ENCODE measurements at regions not wholly inside any gene's neighbourhood (a gene's known extent, or its start where the extent isn't known, plus 50 kb on each side); places are given as distances from the start of the nearest gene placed in this dataset.
A peak's percentile ranks its signal among the peaks of the same experiment; 100 is the strongest.

DNA sequence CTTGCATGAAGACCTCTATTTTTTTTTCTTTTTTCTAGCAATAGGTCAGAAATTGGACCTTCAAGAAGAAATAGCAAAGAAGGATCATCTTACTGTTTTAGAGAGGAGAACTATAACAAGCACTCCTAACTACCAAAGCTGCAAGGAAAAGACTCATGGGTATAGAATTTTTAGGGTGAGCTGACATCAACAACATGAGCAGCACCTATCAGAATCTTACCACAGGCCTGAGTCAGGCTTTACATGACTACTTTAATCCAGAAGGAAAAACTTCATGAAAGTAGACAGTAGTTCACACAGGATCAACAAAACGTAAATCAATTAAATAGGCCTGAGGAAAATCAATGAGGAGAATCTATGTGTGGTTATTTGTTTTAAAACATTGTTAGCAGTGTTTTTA, 130.5 kb downstream of the FAM76B start:
- Histone ChIP-seq H3K9ac (ENCODE audit: low read length) (no peak overlapping the region), H3K27ac (ENCODE audit: low read depth, low read length) (no peak overlapping the region), H3K27me3 (ENCODE audit: control insufficient read depth, insufficient read depth, low read length) (no peaks in the 10 kb centered on the region), H3K4me1 (ENCODE audit: control insufficient read depth, insufficient read depth, low read length) (no peaks in the 10 kb centered on the region), H3K4me3 (ENCODE audit: low read length) (no peak overlapping the region), H3K36me3 (ENCODE audit: control insufficient read depth, insufficient read depth, low read length) (no peaks in the 10 kb centered on the region)

GRCh38 chr11:95655536-95655935, 134.0 kb downstream of the FAM76B start:
- H3K9ac ChIP-seq (ENCODE audit: low read length) = no peak overlapping the region
- no peaks in the 10 kb centered on the region for H3K4me1 ChIP-seq (ENCODE audit: control insufficient read depth, insufficient read depth, low read length)
- no peak overlapping the region for H3K4me3 ChIP-seq (ENCODE audit: low read length)
- no peaks in the 10 kb centered on the region for H3K36me3 ChIP-seq (ENCODE audit: control insufficient read depth, insufficient read depth, low read length)
- no peak overlapping the region for H3K27ac ChIP-seq (ENCODE audit: low read depth, low read length)
- H3K27me3 ChIP-seq (ENCODE audit: control insufficient read depth, insufficient read depth, low read length) = no peaks in the 10 kb centered on the region

- no peaks in the 10 kb centered on the region for H3K36me3 ChIP-seq (ENCODE audit: control insufficient read depth, insufficient read depth, low read length)
- no peak overlapping the region for H3K9ac ChIP-seq (ENCODE audit: low read length)
- no peak overlapping the region for H3K4me3 ChIP-seq (ENCODE audit: low read length)
- H3K27ac ChIP-seq (ENCODE audit: low read depth, low read length) = no peak overlapping the region
- no peaks in the 10 kb centered on the region for H3K4me1 ChIP-seq (ENCODE audit: control insufficient read depth, insufficient read depth, low read length)
- H3K27me3 ChIP-seq (ENCODE audit: control insufficient read depth, insufficient read depth, low read length) = no peaks in the 10 kb centered on the region
Observed at GRCh38 chr11:95653680-95654079, 135.9 kb downstream of the FAM76B start.

GRCh38 chr11:95653099-95653498, 136.5 kb downstream of the FAM76B start:
- Histone ChIP-seq H3K9ac (ENCODE audit: low read length) (no peak overlapping the region), H3K36me3 (ENCODE audit: control insufficient read depth, insufficient read depth, low read length) (no peaks in the 10 kb centered on the region)

DNA sequence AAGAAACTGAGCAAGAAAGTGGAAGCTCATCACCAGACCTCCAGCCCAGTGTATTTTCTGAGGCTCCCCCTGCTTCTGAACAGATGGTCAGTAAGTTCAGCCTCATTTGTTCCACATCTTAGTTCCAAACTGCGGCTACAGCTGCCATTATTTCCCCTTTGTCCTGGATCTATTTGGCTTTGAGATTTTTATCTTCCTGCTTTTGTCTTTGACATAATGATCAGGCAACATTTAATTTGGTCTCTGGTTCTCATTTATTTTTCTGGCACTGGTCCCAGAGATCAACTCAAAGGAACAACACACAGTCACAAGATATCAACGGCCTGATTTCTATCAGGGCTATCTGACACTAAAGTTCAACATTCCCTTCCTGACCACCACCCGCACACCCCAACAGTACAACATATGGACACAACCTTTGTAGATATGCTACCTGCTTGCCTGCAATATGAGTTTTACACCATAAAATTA, 137.5 kb downstream of the FAM76B start:
- H3K4me3 ChIP-seq (ENCODE audit: low read length) = no peak overlapping the region
- H3K36me3 ChIP-seq (ENCODE audit: control insufficient read depth, insufficient read depth, low read length) = no peaks in the 10 kb centered on the region
- H3K9ac ChIP-seq (ENCODE audit: low read length) = no peak overlapping the region
- no peak overlapping the region for H3K27ac ChIP-seq (ENCODE audit: low read depth, low read length)
- H3K27me3 ChIP-seq (ENCODE audit: control insufficient read depth, insufficient read depth, low read length) = no peaks in the 10 kb centered on the region
- H3K4me1 ChIP-seq (ENCODE audit: control insufficient read depth, insufficient read depth, low read length) = peaks cover 10% of the 10 kb centered on the region

More at GRCh38 chr11:95653099-95653498, 136.5 kb downstream of the FAM76B start:
- peaks cover 3% of the 10 kb centered on the region for H3K4me1 ChIP-seq (ENCODE audit: control insufficient read depth, insufficient read depth, low read length)
- H3K4me3 ChIP-seq (ENCODE audit: low read length) = no peak overlapping the region
- H3K27ac ChIP-seq (ENCODE audit: low read depth, low read length) = no peak overlapping the region
- H3K27me3 ChIP-seq (ENCODE audit: control insufficient read depth, insufficient read depth, low read length) = no peaks in the 10 kb centered on the region

DNA sequence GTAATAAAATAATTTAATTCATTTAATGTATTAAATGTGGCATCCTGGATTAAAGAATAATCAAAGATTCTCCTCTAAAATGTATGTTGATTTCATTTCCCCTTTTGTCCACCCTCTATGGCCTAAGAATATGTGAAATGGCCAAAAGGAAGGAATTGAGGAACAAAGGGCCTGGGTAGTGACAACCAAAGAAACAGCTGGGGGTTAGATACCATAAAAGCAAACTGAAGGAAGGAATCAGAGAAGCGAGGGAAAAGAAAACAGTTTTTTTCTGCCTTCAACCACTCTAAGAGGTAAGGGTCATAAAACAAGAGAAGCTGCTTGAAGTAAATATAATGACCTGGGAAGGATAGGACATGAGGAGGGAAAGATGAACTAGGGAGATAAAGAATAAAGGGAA, 139.3 kb downstream of the FAM76B start:
- Histone ChIP-seq H3K4me1 (ENCODE audit: control insufficient read depth, insufficient read depth, low read length) (peaks cover 10% of the 10 kb centered on the region), H3K27ac (ENCODE audit: low read depth, low read length) (no peak overlapping the region), H3K4me3 (ENCODE audit: low read length) (no peak overlapping the region), H3K9ac (ENCODE audit: low read length) (no peak overlapping the region), H3K36me3 (ENCODE audit: control insufficient read depth, insufficient read depth, low read length) (no peaks in the 10 kb centered on the region), H3K27me3 (ENCODE audit: control insufficient read depth, insufficient read depth, low read length) (no peaks in the 10 kb centered on the region)

DNA sequence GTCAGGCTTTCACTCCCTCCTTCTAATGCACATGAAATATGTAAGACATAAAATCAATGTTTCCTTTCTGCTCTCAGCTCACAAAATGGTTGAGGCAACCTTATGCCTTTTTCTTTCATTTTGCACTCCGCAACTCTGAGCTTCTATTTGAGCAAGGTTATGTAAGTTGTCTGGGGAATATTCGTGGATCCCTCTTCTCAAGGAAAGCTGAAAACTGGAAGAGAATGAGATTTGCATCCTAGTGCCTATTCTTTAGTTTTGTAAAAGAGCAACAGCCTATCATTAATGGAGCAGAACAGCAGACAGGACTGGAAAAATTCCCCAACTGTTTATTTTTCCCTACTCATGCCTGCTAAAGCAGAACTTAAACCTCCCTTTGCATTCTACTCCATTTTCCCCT, 141.7 kb downstream of the FAM76B start:
- Histone ChIP-seq H3K36me3 (ENCODE audit: control insufficient read depth, insufficient read depth, low read length) (no peaks in the 10 kb centered on the region), H3K4me3 (ENCODE audit: low read length) (peak overlapping the region; percentile 16), H3K27ac (ENCODE audit: low read depth, low read length) (peak overlapping the region; percentile 75), H3K9ac (ENCODE audit: low read length) (no peak overlapping the region), H3K4me1 (ENCODE audit: control insufficient read depth, insufficient read depth, low read length) (peaks cover 10% of the 10 kb centered on the region), H3K27me3 (ENCODE audit: control insufficient read depth, insufficient read depth, low read length) (no peaks in the 10 kb centered on the region)

DNA sequence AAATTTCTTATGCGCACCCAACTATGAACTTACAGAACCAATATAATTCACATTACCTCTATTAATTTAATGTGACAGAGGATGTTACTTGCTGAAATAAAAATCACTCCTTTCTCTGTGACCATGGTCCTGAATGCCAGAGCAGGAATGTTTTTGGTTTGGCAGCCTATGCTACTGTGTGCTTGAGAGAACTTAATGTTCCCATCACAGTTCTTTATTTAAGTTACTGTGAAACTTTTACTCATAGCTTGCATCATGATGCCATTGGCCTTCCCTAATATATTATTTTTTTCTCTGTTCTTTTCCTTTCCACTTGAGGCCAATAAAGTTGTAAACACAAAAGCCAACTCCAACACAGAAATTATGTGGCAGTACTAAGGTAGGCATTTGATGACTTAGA, 142.2 kb downstream of the FAM76B start:
- H3K27ac ChIP-seq (ENCODE audit: low read depth, low read length) = peak overlapping the region; percentile 75
- no peaks in the 10 kb centered on the region for H3K27me3 ChIP-seq (ENCODE audit: control insufficient read depth, insufficient read depth, low read length)
- no peak overlapping the region for H3K4me3 ChIP-seq (ENCODE audit: low read length)
- H3K36me3 ChIP-seq (ENCODE audit: control insufficient read depth, insufficient read depth, low read length) = no peaks in the 10 kb centered on the region
- H3K9ac ChIP-seq (ENCODE audit: low read length) = no peak overlapping the region
- H3K4me1 ChIP-seq (ENCODE audit: control insufficient read depth, insufficient read depth, low read length) = peaks cover 10% of the 10 kb centered on the region

- Histone ChIP-seq H3K27ac (ENCODE audit: low read depth, low read length) (no peak overlapping the region), H3K4me1 (ENCODE audit: control insufficient read depth, insufficient read depth, low read length) (no peaks in the 10 kb centered on the region), H3K4me3 (ENCODE audit: low read length) (no peak overlapping the region), H3K9ac (ENCODE audit: low read length) (no peak overlapping the region), H3K36me3 (ENCODE audit: control insufficient read depth, insufficient read depth, low read length) (no peaks in the 10 kb centered on the region), H3K27me3 (ENCODE audit: control insufficient read depth, insufficient read depth, low read length) (no peaks in the 10 kb centered on the region)
Observed at GRCh38 chr11:95641495-95641894, 148.1 kb downstream of the FAM76B start.

GRCh38 chr11:95638501-95638900, 151.1 kb downstream of the FAM76B start:
- H3K4me1 ChIP-seq (ENCODE audit: control insufficient read depth, insufficient read depth, low read length) = no peaks in the 10 kb centered on the region
- H3K27me3 ChIP-seq (ENCODE audit: control insufficient read depth, insufficient read depth, low read length) = no peaks in the 10 kb centered on the region
- H3K4me3 ChIP-seq (ENCODE audit: low read length) = no peak overlapping the region
- no peaks in the 10 kb centered on the region for H3K36me3 ChIP-seq (ENCODE audit: control insufficient read depth, insufficient read depth, low read length)
- H3K9ac ChIP-seq (ENCODE audit: low read length) = no peak overlapping the region
- no peak overlapping the region for H3K27ac ChIP-seq (ENCODE audit: low read depth, low read length)

GRCh38 chr11:95625164-95625900, 164.2 kb downstream of the FAM76B start:
- Histone ChIP-seq H3K36me3 (ENCODE audit: control insufficient read depth, insufficient read depth, low read length) (no peaks in the 10 kb centered on the region), H3K4me3 (ENCODE audit: low read length) (no peak overlapping the region), H3K4me1 (ENCODE audit: control insufficient read depth, insufficient read depth, low read length) (no peaks in the 10 kb centered on the region), H3K27me3 (ENCODE audit: control insufficient read depth, insufficient read depth, low read length) (no peaks in the 10 kb centered on the region), H3K9ac (ENCODE audit: low read length) (no peak overlapping the region), H3K27ac (ENCODE audit: low read depth, low read length) (no peak overlapping the region)

GRCh38 chr11:95616256-95616804, 173.3 kb downstream of the FAM76B start:
- Histone ChIP-seq H3K27ac (ENCODE audit: low read depth, low read length) (no peak overlapping the region), H3K4me3 (ENCODE audit: low read length) (no peak overlapping the region), H3K36me3 (ENCODE audit: control insufficient read depth, insufficient read depth, low read length) (no peaks in the 10 kb centered on the region), H3K9ac (ENCODE audit: low read length) (no peak overlapping the region), H3K4me1 (ENCODE audit: control insufficient read depth, insufficient read depth, low read length) (no peaks in the 10 kb centered on the region), H3K27me3 (ENCODE audit: control insufficient read depth, insufficient read depth, low read length) (no peaks in the 10 kb centered on the region)

- Histone ChIP-seq H3K4me1 (ENCODE audit: control insufficient read depth, insufficient read depth, low read length) (no peaks in the 10 kb centered on the region), H3K27me3 (ENCODE audit: control insufficient read depth, insufficient read depth, low read length) (no peaks in the 10 kb centered on the region), H3K4me3 (ENCODE audit: low read length) (no peak overlapping the region), H3K36me3 (ENCODE audit: control insufficient read depth, insufficient read depth, low read length) (no peaks in the 10 kb centered on the region), H3K27ac (ENCODE audit: low read depth, low read length) (no peak overlapping the region), H3K9ac (ENCODE audit: low read length) (no peak overlapping the region)
Observed at GRCh38 chr11:95611827-95612226, 177.8 kb downstream of the FAM76B start.

Measured in rectal smooth muscle tissue (tissue), 1 donor.